ENCODE measurements at regions not wholly inside any gene's neighbourhood (a gene's known extent, or its start where the extent isn't known, plus 50 kb on each side); places are given as distances from the start of the nearest gene placed in this dataset.

- TF ChIP-seq, protein P1, sequence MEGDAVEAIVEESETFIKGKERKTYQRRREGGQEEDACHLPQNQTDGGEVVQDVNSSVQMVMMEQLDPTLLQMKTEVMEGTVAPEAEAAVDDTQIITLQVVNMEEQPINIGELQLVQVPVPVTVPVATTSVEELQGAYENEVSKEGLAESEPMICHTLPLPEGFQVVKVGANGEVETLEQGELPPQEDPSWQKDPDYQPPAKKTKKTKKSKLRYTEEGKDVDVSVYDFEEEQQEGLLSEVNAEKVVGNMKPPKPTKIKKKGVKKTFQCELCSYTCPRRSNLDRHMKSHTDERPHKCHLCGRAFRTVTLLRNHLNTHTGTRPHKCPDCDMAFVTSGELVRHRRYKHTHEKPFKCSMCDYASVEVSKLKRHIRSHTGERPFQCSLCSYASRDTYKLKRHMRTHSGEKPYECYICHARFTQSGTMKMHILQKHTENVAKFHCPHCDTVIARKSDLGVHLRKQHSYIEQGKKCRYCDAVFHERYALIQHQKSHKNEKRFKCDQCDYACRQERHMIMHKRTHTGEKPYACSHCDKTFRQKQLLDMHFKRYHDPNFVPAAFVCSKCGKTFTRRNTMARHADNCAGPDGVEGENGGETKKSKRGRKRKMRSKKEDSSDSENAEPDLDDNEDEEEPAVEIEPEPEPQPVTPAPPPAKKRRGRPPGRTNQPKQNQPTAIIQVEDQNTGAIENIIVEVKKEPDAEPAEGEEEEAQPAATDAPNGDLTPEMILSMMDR (IDR thresholded peaks at IDR 0.05) = no peak
- no peak for TF ChIP-seq POLR2A (IDR thresholded peaks at IDR 0.05)
Measured at GRCh38 chrX:8377041-8377440, 87.6 kb upstream of the VCX3B start.

Measured in Peyer's patch (tissue), 4 donors.